Daoy (cell line): ENCODE measurements at regions not wholly inside any gene's neighbourhood (a gene's known extent, or its start where the extent isn't known, plus 50 kb on each side); places are given as distances from the start of the nearest gene placed in this dataset.
A peak's percentile ranks its signal among the peaks of the same experiment; 100 is the strongest.

Source experiments
- DNase-seq: peaks from one replicate; pipeline ENCODE4 v3.0.0-alpha.2; 2015; ENCODE audit warnings: low read depth

DNA sequence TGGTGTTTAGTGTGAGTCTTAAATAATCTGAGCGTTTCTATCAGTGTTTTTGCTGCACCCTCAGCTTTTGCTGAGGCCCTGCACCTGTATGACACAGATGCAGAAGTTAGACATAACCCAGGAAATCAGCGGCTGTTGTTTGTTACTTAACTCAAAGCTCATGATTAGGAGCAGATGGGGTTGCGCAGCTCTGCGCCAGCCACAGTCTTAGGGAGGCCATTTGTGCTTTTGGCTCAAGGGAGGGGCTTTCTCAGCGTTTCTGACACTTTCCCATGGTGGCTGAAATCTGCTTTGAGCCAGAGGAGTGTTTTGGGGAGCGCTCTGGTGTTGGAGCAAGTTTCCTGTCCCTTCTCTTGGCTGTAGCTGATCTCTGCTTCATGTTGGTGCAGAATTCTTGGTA is 433.8 kb downstream of the NAF1 start:
- no peak for DNase-seq

GRCh38 chr4:162727766-162728165 is 438.9 kb downstream of the NAF1 start:
- no peak for DNase-seq

GRCh38 chr4:162727232-162727631 is 439.5 kb downstream of the NAF1 start:
- peak; percentile 13 for DNase-seq

DNA sequence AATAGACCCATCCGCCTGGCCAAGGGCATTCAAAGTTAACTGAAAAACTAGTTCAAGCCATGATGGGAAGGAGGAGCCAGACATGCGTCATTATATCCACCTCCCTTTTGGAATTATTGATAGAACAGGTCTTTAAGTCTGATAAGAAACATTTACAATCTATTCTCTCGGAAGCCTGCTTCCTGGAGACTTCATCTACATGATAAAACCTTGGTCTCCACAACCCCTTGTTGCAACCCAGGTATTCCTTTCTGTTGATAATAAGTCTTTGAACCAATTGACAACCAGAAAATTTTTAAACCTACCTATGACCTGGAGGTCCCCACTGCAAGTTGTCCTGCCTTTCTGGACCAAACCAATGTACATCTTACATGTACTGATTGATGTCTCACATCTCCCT is 451.3 kb downstream of the NAF1 start:
- DNase-seq, result no peak

GRCh38 chr4:162707962-162708361 is 458.7 kb downstream of the NAF1 start:
- no peak for DNase-seq

DNA sequence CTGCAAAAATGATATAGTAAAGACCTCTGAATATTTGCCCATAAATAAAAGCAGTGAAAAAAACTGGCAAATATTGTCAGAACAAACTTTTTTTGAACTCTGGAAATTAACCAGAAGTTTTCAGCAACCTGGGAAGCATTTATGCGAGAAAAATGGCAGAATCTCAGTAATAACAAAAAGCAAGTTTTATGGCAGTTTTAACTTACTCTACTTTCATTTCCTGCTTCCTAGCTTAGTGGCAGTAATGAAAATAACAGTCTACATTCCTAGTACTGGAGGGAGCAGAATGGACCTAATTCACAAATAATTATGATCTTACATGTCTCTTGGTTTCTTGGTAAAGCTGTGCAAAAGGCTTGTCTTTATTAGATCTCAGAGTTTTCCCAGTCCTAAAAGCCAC is 460.1 kb downstream of the NAF1 start:
- no peak for DNase-seq

DNA sequence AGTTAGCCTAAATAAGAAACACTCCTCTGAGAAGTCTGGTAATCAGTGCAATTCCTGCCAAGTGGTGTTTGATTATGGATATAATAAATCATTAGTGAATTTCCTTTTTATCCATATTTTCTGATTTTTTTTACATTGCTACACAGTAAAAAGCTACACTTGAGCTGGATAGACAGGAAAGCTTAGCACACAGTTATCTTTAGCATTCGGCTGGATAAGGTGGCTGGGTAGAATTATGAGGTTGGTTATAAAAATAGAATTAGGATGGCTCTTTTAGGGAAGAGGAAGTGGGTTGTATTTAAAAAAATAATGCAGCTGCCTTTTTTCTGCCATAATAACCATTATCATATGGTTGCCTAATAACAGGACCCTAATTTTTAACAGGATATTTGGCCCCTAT is 460.6 kb downstream of the NAF1 start:
- no peak for DNase-seq

DNA sequence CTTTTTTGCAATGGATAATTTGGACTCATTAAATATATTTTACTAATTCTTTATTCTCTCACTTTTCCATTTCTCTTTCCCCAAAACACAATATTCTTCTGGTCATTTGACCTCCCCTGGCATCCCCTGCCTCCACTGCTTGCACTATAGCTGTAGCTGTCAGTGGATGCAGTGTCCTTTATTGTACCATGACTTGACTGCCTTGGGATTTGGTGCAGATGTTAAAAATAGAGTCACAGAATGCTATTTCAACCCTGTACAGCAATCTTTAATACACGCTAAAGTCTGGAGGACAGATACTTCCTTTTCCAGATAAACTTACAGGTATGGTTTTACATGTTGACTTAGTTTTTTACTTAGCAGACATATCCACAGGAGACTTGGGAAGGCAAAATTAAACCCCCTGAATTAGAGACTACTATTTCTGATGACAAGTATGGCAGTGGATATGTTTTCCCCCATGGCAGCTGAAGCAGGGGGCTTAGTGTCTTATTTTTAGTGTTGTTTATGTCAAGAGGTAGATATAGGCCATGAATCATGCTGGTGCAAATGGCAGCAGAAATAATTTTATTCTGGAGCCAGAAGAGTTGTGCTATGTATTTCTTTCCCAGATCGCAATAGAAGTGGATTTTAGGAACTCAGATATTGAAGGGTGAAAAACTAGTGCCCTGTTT is 461.4 kb downstream of the NAF1 start:
- DNase-seq, result no peak

- DNase-seq, result no peak
Measured at GRCh38 chr4:162700815-162701361, 465.8 kb downstream of the NAF1 start.

DNA sequence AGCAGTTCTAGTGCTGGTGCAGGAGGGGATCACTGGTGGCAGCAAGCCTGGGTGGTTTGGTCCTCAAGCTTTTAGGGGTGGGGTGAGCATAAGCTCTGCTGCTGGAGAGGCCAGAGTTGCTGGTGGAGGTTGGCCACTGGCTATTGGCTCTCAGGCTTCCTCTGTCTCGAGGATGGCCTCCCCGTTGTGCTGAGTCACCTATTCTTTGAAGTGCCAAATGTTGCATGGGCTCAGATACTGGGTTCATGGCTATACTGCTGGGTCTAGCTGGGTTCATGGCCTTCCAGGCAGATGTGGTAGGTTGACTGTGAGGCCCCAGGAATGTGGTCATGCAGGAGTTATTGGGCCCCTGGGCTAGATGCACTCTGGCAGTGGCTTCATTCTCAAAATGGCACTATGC is 466.3 kb downstream of the NAF1 start:
- no peak for DNase-seq

DNA sequence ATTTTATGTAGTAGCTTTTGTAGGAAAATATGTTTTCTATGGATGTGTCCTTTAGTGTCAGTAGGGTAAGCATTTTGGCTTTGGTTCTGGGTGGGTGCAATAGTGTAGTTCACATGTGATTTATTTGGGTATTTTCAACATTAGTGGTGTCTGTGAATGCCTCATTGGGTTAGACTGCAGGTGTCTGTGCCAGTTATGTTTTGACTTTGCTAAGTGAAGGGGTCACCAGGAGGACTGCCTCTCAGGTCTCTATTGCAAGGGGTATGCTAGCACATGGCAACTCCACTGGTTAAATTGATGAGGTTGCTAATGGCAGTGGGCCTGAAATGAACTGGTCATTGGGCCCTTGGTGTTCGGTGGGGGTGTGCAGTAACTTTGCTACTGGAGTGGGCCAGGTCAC is 467.1 kb downstream of the NAF1 start:
- no peak for DNase-seq

- DNase-seq, result no peak
Measured at GRCh38 chr4:162685410-162685809, 481.3 kb downstream of the NAF1 start.

DNA sequence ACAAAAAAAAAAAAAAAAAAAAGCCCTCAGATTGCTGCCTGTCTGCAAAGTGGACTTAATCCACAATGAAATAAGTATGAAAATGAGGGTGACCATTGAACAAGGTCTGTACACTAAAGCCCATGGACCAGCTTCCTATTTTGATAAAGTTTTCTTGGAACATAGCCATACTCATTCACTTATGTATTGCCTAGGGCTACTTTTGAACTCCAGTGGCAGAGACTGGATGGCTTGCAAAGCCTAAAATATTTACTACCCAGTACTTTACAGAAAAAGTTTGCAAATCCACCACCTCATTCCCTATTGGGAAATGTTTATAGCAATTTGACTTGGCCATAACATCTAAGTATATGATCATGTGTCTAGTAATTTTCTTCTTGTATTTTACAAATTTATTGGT is 481.7 kb downstream of the NAF1 start:
- DNase-seq, result no peak

GRCh38 chr4:162684371-162684700 is 482.4 kb downstream of the NAF1 start:
- no peak for DNase-seq

- DNase-seq, result peak; percentile 9
Measured at GRCh38 chr4:162683659-162684370, 482.9 kb downstream of the NAF1 start.

DNA sequence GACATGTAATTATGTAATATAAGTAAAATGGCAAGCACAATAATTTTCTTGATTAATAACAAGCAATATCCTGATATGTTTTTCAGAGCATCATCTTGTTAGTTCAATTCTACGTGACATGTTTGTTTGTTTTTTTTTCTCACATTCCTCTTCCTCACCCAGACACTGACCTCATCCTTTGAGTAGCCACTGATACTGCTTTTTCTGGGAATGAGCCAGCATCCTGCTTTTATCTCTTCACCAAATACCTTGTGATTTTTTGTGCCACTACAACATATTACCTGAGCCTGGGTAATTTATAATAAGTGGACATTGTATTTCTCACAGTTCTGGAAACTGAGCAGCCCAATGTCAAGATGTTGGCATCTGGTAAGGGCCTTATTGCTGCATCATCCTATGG is 484.0 kb downstream of the NAF1 start:
- peak; percentile 5 for DNase-seq

DNA sequence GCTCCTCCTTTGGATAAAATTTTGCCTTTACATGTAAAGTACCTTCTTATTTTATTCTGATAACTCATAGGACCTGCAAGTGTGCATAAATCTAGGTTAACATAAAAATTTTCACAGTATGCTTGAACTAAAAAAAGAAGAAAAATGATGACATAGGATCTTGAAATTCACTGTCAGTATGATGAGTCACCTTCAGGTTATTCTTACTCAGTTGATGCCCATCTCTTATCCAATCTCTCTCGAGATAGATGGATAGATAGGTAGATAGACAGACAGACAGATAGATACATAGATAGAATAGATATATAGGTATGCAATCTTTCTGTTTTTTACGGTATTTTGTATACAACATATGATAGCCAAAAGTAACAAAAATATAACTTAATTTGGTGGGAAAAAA is 485.5 kb downstream of the NAF1 start:
- no peak for DNase-seq

DNA sequence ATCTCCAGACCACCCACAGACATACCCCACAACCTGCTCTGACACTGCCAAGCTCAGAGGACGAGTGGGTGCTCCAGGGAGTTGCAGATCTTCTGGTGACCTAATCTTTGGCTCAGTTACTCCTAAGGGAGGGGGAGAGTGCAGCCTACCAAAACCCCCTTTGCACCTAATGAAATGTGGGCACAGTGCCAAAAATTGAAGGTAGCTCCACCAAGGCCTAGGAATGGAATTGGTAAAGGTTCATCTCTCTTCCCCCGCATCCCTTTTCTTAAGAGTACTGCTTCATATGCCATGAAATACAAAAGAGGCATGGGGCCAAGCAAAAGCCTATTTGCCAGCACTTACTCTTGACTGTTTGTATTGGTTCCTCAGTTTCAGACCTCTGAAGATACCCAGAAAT is 491.0 kb downstream of the NAF1 start:
- DNase-seq, result no peak

- DNase-seq, result no peak
Measured at GRCh38 chr4:162661913-162662312, 498.1 kb upstream of the FSTL5 start.

- DNase-seq, result no peak
Measured at GRCh38 chr4:162659716-162660115, 495.9 kb upstream of the FSTL5 start.

GRCh38 chr4:162657966-162658365 is 494.2 kb upstream of the FSTL5 start:
- no peak for DNase-seq

DNA sequence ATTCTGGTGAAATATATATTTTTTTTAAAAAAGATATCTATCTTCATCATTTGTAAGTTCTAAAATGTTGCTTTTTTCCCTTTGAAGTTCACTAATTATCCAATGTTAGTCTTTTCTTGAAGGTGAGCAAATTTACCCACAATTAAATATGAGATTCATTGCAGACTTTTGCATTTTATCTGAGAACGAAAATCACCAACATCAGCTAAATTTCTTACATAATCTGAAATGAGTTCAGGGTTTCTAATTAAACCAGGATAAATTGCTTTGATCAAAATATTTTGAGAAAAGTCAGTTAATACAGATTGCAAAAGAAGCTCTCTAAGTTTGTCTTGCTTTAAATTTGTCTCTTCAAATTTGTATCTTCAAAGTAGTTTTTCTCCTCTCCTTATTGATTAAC is 486.4 kb upstream of the FSTL5 start:
- no peak for DNase-seq

- DNase-seq, result no peak
Measured at GRCh38 chr4:162645381-162645780, 481.6 kb upstream of the FSTL5 start.

DNA sequence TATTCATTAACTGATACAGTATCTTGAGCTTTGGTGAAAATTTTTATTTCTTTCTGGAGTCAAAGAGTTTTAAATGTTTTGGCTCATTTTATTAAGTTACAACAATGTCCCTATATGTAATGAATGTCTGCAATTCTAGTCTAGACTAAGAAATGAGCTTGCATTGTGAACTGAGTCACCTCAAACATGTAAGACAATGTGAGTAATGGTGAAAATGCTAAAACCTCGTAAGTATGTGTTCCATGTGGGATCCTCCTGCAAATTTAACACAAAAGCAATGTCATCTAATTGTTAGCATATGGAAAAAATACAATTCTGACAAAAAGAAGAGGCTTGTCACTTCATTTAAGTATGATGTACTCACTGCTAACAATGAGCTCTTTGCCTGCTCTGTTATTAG is 480.5 kb upstream of the FSTL5 start:
- DNase-seq, result no peak
